IMR-90 (cell line): ENCODE measurements at regions not wholly inside any gene's neighbourhood (a gene's known extent, or its start where the extent isn't known, plus 50 kb on each side); places are given as distances from the start of the nearest gene placed in this dataset.

Source experiments
- ATAC-seq: fragments of 200-7000 bp; cut with Tn5 transposase; 2 replicates; pipeline ENCODE4 v1.9.1; 2020; ENCODE audit warnings: low read depth, mild to moderate bottlenecking, moderate library complexity
- BruUV-seq: library from RNA; stranded (reverse); fragments of 400-500 nt; replicated peaks from 2 replicates; lab custom pipeline; 2021; lab: Mats Ljungman, UMichigan
- CTCF ChIA-PET: fragments of 300-600 bp; formaldehyde crosslinking; extraction: SDS; loops from one replicate; lab custom pipeline; 2021; ENCODE audit warnings: antibody characterized with exemption; lab: Yijun Ruan, JAX
- POLR2A ChIA-PET: fragments of 300-600 bp; sonication (Branson Sonifier 250); formaldehyde crosslinking; loops from one replicate; lab custom pipeline; 2022; ENCODE audit warnings: antibody characterized with exemption; ENCODE audit not compliant: unreplicated experiment; lab: Charles Lee
- DNase-seq: peaks from one replicate; pipeline ENCODE4 v3.0.0; 2013
- H2AFZ ChIP-seq: replicated peaks from 2 replicates; pipeline ENCODE3; 2013; ENCODE audit warnings: low read length, mild to moderate bottlenecking; ENCODE audit not compliant: poor library complexity
- H2AK5ac ChIP-seq: 2 replicates; pipeline ENCODE4 v1.6.1; 2013; ENCODE audit warnings: low read depth, low read length, inconsistent platforms
- H2AK9ac ChIP-seq: replicated peaks from 2 replicates; pipeline ENCODE3; 2013; ENCODE audit warnings: mild to moderate bottlenecking, low read depth, low read length, moderate library complexity; ENCODE audit not compliant: poor library complexity
- H2BK120ac ChIP-seq: 2 replicates; pipeline ENCODE4 v1.6.1; 2013; ENCODE audit warnings: low read depth, low read length, inconsistent platforms
- H2BK15ac ChIP-seq: 3 replicates; pipeline ENCODE4 v1.6.1; 2013; ENCODE audit warnings: low read depth, low read length, inconsistent platforms
- H2BK20ac ChIP-seq: 2 replicates; pipeline ENCODE4 v1.6.1; 2013; ENCODE audit warnings: low read depth, mild to moderate bottlenecking, inconsistent platforms, low read length, moderate library complexity
- H2BK5ac ChIP-seq: 2 replicates; pipeline ENCODE4 v1.6.1; 2013; ENCODE audit warnings: mild to moderate bottlenecking, low read depth, low read length, inconsistent platforms; ENCODE audit not compliant: poor library complexity, severe bottlenecking
- H3K14ac ChIP-seq: replicated peaks from 2 replicates; pipeline ENCODE4 v1.6.1; 2013; ENCODE audit warnings: low read depth, low read length, inconsistent platforms
- H3K18ac ChIP-seq: 2 replicates; pipeline ENCODE4 v1.6.1; 2013; ENCODE audit warnings: low read depth, low read length, control low read depth
- H3K23ac ChIP-seq: 2 replicates; pipeline ENCODE4 v1.6.1; 2013; ENCODE audit warnings: low read depth, low read length, inconsistent platforms
- H3K27ac ChIP-seq: 2 replicates; pipeline ENCODE4 v1.5.1; 2013; ENCODE audit warnings: mild to moderate bottlenecking, control low read depth, low read length; ENCODE audit not compliant: insufficient read depth
- H3K27me3 ChIP-seq: 2 replicates; pipeline ENCODE4 v1.6.1; 2013; ENCODE audit warnings: low read length; ENCODE audit not compliant: control insufficient read depth, insufficient read depth
- H3K36me3 ChIP-seq: 2 replicates; pipeline ENCODE4 v1.6.1; 2013; ENCODE audit warnings: low read length, mixed read lengths; ENCODE audit not compliant: control insufficient read depth, insufficient read depth
- H3K4ac ChIP-seq: 2 replicates; pipeline ENCODE4 v1.6.1; 2013; ENCODE audit warnings: low read depth, low read length, inconsistent platforms
- H3K4me1 ChIP-seq: 2 replicates; pipeline ENCODE4 v1.6.1; 2013; ENCODE audit warnings: low read length, mixed read lengths; ENCODE audit not compliant: control insufficient read depth, insufficient read depth
- H3K4me2 ChIP-seq: 2 replicates; pipeline ENCODE4 v1.6.1; 2013; ENCODE audit warnings: low read depth, mild to moderate bottlenecking, control low read depth, low read length, moderate library complexity
- H3K4me3 ChIP-seq: 2 replicates; pipeline ENCODE4 v1.5.1; 2013; ENCODE audit warnings: low read depth, mild to moderate bottlenecking, control low read depth, low read length, moderate library complexity; ENCODE audit not compliant: insufficient read depth
- H3K56ac ChIP-seq: 2 replicates; pipeline ENCODE4 v1.6.1; 2013; ENCODE audit warnings: low read length, inconsistent platforms; ENCODE audit not compliant: insufficient read depth; ENCODE audit errors: extremely low read depth
- H3K79me1 ChIP-seq, 2 experiments: 2 replicates each; pipeline ENCODE4 v1.6.1; 2013; ENCODE audit warnings: low read length in 2 of 2, inconsistent platforms in 1 of 2, low read depth in 1 of 2
- H3K9ac ChIP-seq: 2 replicates; pipeline ENCODE4 v1.6.1; 2013; ENCODE audit warnings: low read depth, low read length, control low read depth
- H3K9me1 ChIP-seq: 2 replicates; pipeline ENCODE4 v1.6.1; 2013; ENCODE audit warnings: low read length, inconsistent platforms; ENCODE audit not compliant: insufficient read depth
- H3K9me3 ChIP-seq: 2 replicates; pipeline ENCODE4 v1.6.1; 2013; ENCODE audit warnings: low read length; ENCODE audit not compliant: control insufficient read depth, insufficient read depth
- H4K20me1 ChIP-seq: 2 replicates; pipeline ENCODE4 v1.6.1; 2013; ENCODE audit warnings: low read length, inconsistent platforms; ENCODE audit not compliant: insufficient read depth
- H4K5ac ChIP-seq: 2 replicates; pipeline ENCODE4 v1.6.1; 2013; ENCODE audit warnings: mild to moderate bottlenecking, low read depth, low read length, control low read depth
- H4K8ac ChIP-seq, 2 experiments: 2 replicates each; pipeline ENCODE4 v1.6.1; 2013; ENCODE audit warnings: low read depth in 2 of 2, low read length in 2 of 2, control low read depth in 1 of 2, inconsistent platforms in 1 of 2
- H4K91ac ChIP-seq: 2 replicates; pipeline ENCODE4 v1.6.1; 2013; ENCODE audit warnings: low read depth, low read length, inconsistent platforms; ENCODE audit not compliant: insufficient read depth
- BHLHE40 ChIP-seq: fragments of 150-350 bp; IDR thresholded peaks from 2 replicates; pipeline ENCODE4 v1.6.1; 2016; ENCODE audit warnings: mild to moderate bottlenecking, low read depth, low read length
- CEBPB ChIP-seq: IDR thresholded peaks from 2 replicates; pipeline ENCODE4 v1.6.1; 2012; ENCODE audit warnings: low read depth, low read length, improper control_type of control experiment
- CHD1 ChIP-seq: IDR thresholded peaks from 2 replicates; pipeline ENCODE4 v1.6.1; 2012; ENCODE audit warnings: low read depth, low read length, improper control_type of control experiment
- CTCF ChIP-seq: conservative IDR thresholded peaks from 2 replicates; pipeline ENCODE4 v1.5.1; 2012; ENCODE audit warnings: mild to moderate bottlenecking, low read depth, low read length, improper control_type of control experiment
- ELK1 ChIP-seq: fragments of 150-350 bp; IDR thresholded peaks from 2 replicates; pipeline ENCODE4 v1.6.1; 2016; ENCODE audit warnings: low read depth, mild to moderate bottlenecking, low read length, moderate library complexity, borderline replicate concordance
- FOS ChIP-seq: fragments of 150-350 bp; IDR thresholded peaks from 2 replicates; pipeline ENCODE4 v1.6.1; 2016; ENCODE audit warnings: low read depth, low read length
- MAFK ChIP-seq: IDR thresholded peaks from 2 replicates; pipeline ENCODE4 v1.6.1; 2012; ENCODE audit warnings: low read depth, low read length, improper control_type of control experiment
- MAZ ChIP-seq: IDR thresholded peaks from 2 replicates; pipeline ENCODE4 v1.6.1; 2012; ENCODE audit warnings: low read depth, mild to moderate bottlenecking, low read length, improper control_type of control experiment, moderate library complexity, borderline replicate concordance
- MXI1 ChIP-seq: IDR thresholded peaks from 2 replicates; pipeline ENCODE4 v1.6.1; 2012; ENCODE audit warnings: low read depth, mild to moderate bottlenecking, low read length, moderate library complexity, borderline replicate concordance
- NFE2L2 ChIP-seq: fragments of 150-350 bp; IDR thresholded peaks from 2 replicates; pipeline ENCODE4 v1.6.1; 2016; ENCODE audit warnings: low read depth, mild to moderate bottlenecking, low read length
- POLR2A ChIP-seq: IDR thresholded peaks from 2 replicates; pipeline ENCODE4 v1.6.1; 2012; ENCODE audit warnings: mild to moderate bottlenecking, low read depth, low read length
- RAD21 ChIP-seq: IDR thresholded peaks from 2 replicates; pipeline ENCODE4 v1.6.1; 2012; ENCODE audit warnings: low read length, improper control_type of control experiment
- RCOR1 ChIP-seq: IDR thresholded peaks from 2 replicates; pipeline ENCODE4 v1.6.1; 2012; ENCODE audit warnings: mild to moderate bottlenecking, low read length, improper control_type of control experiment; ENCODE audit not compliant: insufficient replicate concordance
- RFX5 ChIP-seq: IDR thresholded peaks from 2 replicates; pipeline ENCODE4 v1.8.0; 2012; ENCODE audit warnings: low read depth, mild to moderate bottlenecking, low read length, moderate library complexity
- SMC3 ChIP-seq: fragments of 150-350 bp; IDR thresholded peaks from 2 replicates; pipeline ENCODE4 v1.6.1; 2016; ENCODE audit warnings: low read depth, mild to moderate bottlenecking, antibody characterized with exemption, low read length, moderate library complexity
- USF2 ChIP-seq: fragments of 150-350 bp; IDR thresholded peaks from 2 replicates; pipeline ENCODE4 v1.6.1; 2017; ENCODE audit warnings: mild to moderate bottlenecking, antibody characterized with exemption, low read length, low read depth
- WGBS, 2 experiments: methylation state at CpG; one replicate each; pipeline versions ENCODE4 v1.1.5 to v1.1.7; 2013; ENCODE audit warnings: missing lambda C conversion rate in 2 of 2; ENCODE audit not compliant: insufficient read length in 1 of 2; ENCODE audit errors: extremely low coverage in 2 of 2; 5-methylcytosine and 5-hydroxymethylcytosine counted together
- dilution Hi-C: fragments of 300-500 bp; cut with HindIII; formaldehyde crosslinking; loops from one replicate; pipeline ENCODE4 v1.14.3; 2018; ENCODE audit warnings: low sequenced_read_pairs; ENCODE audit not compliant: unreplicated experiment
- in situ Hi-C: fragments of 300-500 bp; cut with MboI; formaldehyde crosslinking; loops from 3 replicates; pipeline ENCODE4 v1.14.3; 2019; ENCODE audit warnings: low sequenced_read_pairs, inconsistent platforms, mixed read lengths
- intact Hi-C: fragments of 100-400 bp; cut with micrococcal nuclease; formaldehyde crosslinking; loops from 2 replicates; pipeline ENCODE4 v1.10.0; 2022

GRCh38 chr9:90735952-90736351 is 65.7 kb upstream of the SYK start:
- H2AK9ac ChIP-seq, result no peak overlapping the region
- intact Hi-C loops (no loop called here), in situ Hi-C loops (no loop called here), dilution Hi-C loops (no loop called here)
- H3K27me3 ChIP-seq, result no peaks in the 10 kb centered on the region
- H4K8ac ChIP-seq, result no peak overlapping the region
- no peaks in the 10 kb centered on the region for H3K36me3 ChIP-seq
- no peak overlapping the region for H3K14ac ChIP-seq
- ChIA-PET CTCF (no interaction called here), POLR2A (no interaction called here)
- H3K4ac ChIP-seq, result no peak overlapping the region
- H2AK5ac ChIP-seq, result no peak overlapping the region
- H4K91ac ChIP-seq, result no peak overlapping the region
- TF ChIP-seq MAZ (no peak), POLR2A (no peak), FOS (no peak), RCOR1 (no peak), CHD1 (no peak), ELK1 (no peak), NFE2L2 (no peak), USF2 (no peak), SMC3 (no peak), CEBPB (no peak), RAD21 (no peak), MXI1 (no peak), RFX5 (no peak), CTCF (no peak), BHLHE40 (no peak), MAFK (no peak)
- no peaks in the 10 kb centered on the region for H3K9me1 ChIP-seq
- H3K18ac ChIP-seq, result no peak overlapping the region
- no peak overlapping the region for H2BK15ac ChIP-seq
- H3K27ac ChIP-seq, result no peak overlapping the region
- H3K9me3 ChIP-seq, result no peaks in the 10 kb centered on the region
- no peak overlapping the region for H3K4me3 ChIP-seq
- H3K23ac ChIP-seq, result no peak overlapping the region
- no peak overlapping the region for H2AFZ ChIP-seq
- ATAC-seq (no peak), DNase-seq (no peak)
- no TSS peak for BruUV-seq
- no peak overlapping the region for H2BK120ac ChIP-seq
- H2BK5ac ChIP-seq, result no peak overlapping the region
- no peak overlapping the region for H3K4me2 ChIP-seq
- H4K20me1 ChIP-seq, result no peaks in the 10 kb centered on the region
- H2BK20ac ChIP-seq, result no peak overlapping the region
- no peak overlapping the region for H3K9ac ChIP-seq
- no CpG with 5 or more reads among the region's 1 CpG for WGBS, 2 experiments
- no peaks in the 10 kb centered on the region for H3K79me1 ChIP-seq
- no peaks in the 10 kb centered on the region for H3K4me1 ChIP-seq
- H4K5ac ChIP-seq, result no peak overlapping the region
- no peak overlapping the region for H3K56ac ChIP-seq
